HG03108 (cell line): ENCODE measurements at regions not wholly inside any gene's neighbourhood (a gene's known extent, or its start where the extent isn't known, plus 50 kb on each side); places are given as distances from the start of the nearest gene placed in this dataset.
"Not testable (repeated sequence)": the region's sequence is repeated elsewhere in the genome, so short reads cannot be mapped to it uniquely, and the experiment has no call there.

Source experiments
- ATAC-seq: cut with Tn5 transposase; IDR thresholded peaks from one replicate; pipeline ENCODE4 v1.9.1; 2021; ENCODE audit warnings: moderate library complexity; ENCODE audit not compliant: unreplicated experiment

GRCh38 chr1:149695066-149695465 is 87.4 kb upstream of the FCGR1A start:
- not testable (repeated sequence) for ATAC-seq

GRCh38 chr1:149700220-149700619 is 82.3 kb upstream of the FCGR1A start:
- not testable (repeated sequence) for ATAC-seq

GRCh38 chr1:149700677-149701567 is 81.6 kb upstream of the FCGR1A start:
- ATAC-seq: not testable (repeated sequence)

GRCh38 chr1:149708192-149708853 is 74.2 kb upstream of the FCGR1A start:
- ATAC-seq: not testable (repeated sequence)

- not testable (repeated sequence) for ATAC-seq
Observed at GRCh38 chr1:149711651-149712050, 70.8 kb upstream of the FCGR1A start.

- not testable (repeated sequence) for ATAC-seq
Observed at GRCh38 chr1:149712154-149712927, 70.2 kb upstream of the FCGR1A start.

GRCh38 chr1:149713513-149713912 is 69.0 kb upstream of the FCGR1A start:
- ATAC-seq: not testable (repeated sequence)

- not testable (repeated sequence) for ATAC-seq
Observed at GRCh38 chr1:149713952-149714351, 68.5 kb upstream of the FCGR1A start.

GRCh38 chr1:149724618-149725302 is 57.7 kb upstream of the FCGR1A start:
- ATAC-seq: not testable (repeated sequence)

GRCh38 chr1:149726688-149727087 is 55.8 kb upstream of the FCGR1A start:
- not testable (repeated sequence) for ATAC-seq

GRCh38 chr1:149728598-149728997 is 53.9 kb upstream of the FCGR1A start:
- ATAC-seq: not testable (repeated sequence)
